K562 (cell line): ENCODE measurements at regions not wholly inside any gene's neighbourhood (a gene's known extent, or its start where the extent isn't known, plus 50 kb on each side); places are given as distances from the start of the nearest gene placed in this dataset.

ENCODE experiments used
- ATAC-seq: fragments of 200-7000 bp; cut with Tn5 transposase; 3 replicates; pipeline ENCODE4 v1.9.1; 2020; ENCODE audit warnings: moderate library complexity
- BruUV-seq: library from RNA; stranded (reverse); fragments of 400-500 nt; replicated peaks from 2 replicates; lab custom pipeline; 2021; lab: Mats Ljungman, UMichigan
- CTCF ChIA-PET: fragments of 300-600 bp; formaldehyde crosslinking; extraction: SDS; loops from one replicate; lab custom pipeline; 2021; ENCODE audit warnings: low intra/inter-chr PET ratio; lab: Yijun Ruan, JAX
- POLR2A ChIA-PET: fragments of 300-600, 350-650 bp; sonication (Branson Sonifier 250); formaldehyde crosslinking; extraction: SDS; loops from one replicate; lab custom pipeline; 2021; ENCODE audit warnings: antibody characterized with exemption, inconsistent platforms; lab: Yijun Ruan, JAX
- DNase-seq, 4 experiments: peaks; one replicate each; pipeline versions ENCODE4 v3.0.0 to v3.0.0-alpha.2; 2011 to 2018; ENCODE audit warnings: low spot score in 3 of 4, mixed read lengths in 3 of 4; ENCODE audit errors: extremely low read depth in 1 of 4
- FAIRE-seq: peaks from 2 replicates; lab custom pipeline; 2011; peaks lifted over from hg19 to GRCh38; lab: Jason Lieb, UNC
- H2AFZ ChIP-seq: 2 replicates; pipeline ENCODE4 v1.6.0; 2011; ENCODE audit warnings: low read depth, low read length, control low read depth, inconsistent platforms
- H3K27ac ChIP-seq: fragments of 200-600 bp; 3 replicates; pipeline ENCODE4 v1.8.0; 2011; ENCODE audit warnings: low read depth, mild to moderate bottlenecking, control low read depth, inconsistent platforms, low read length, moderate library complexity, mixed read lengths; ENCODE audit errors: extremely low read depth
- H3K27me3 ChIP-seq, 2 experiments: fragments of 300-600 bp in 1 of 2; 2 replicates in 1 of 2; 3 replicates in 1 of 2; pipeline versions ENCODE4 v1.6.0 to v1.8.0; 2011; ENCODE audit warnings: inconsistent platforms in 2 of 2, low read length in 2 of 2, mild to moderate bottlenecking in 1 of 2, mixed read lengths in 1 of 2, moderate library complexity in 1 of 2; ENCODE audit not compliant: control insufficient read depth in 2 of 2, insufficient read depth in 2 of 2
- H3K36me3 ChIP-seq: fragments of 300-600 bp; 3 replicates; pipeline ENCODE4 v1.8.0; 2011; ENCODE audit warnings: mild to moderate bottlenecking, low read length, inconsistent platforms; ENCODE audit not compliant: control insufficient read depth, insufficient read depth
- H3K4me1 ChIP-seq, 2 experiments: fragments of 200-600 bp in 1 of 2; replicated peaks in 1 of 2; 2 replicates in 1 of 2; 3 replicates in 1 of 2; pipeline versions ENCODE4 v1.5.1 to v1.8.0; 2011; ENCODE audit warnings: inconsistent platforms in 2 of 2, low read length in 2 of 2, mild to moderate bottlenecking in 1 of 2, mixed read lengths in 1 of 2, moderate library complexity in 1 of 2; ENCODE audit not compliant: control insufficient read depth in 2 of 2, insufficient read depth in 2 of 2
- H3K4me2 ChIP-seq: 2 replicates; pipeline ENCODE4 v1.6.1; 2011; ENCODE audit warnings: low read length, control low read depth, inconsistent platforms, mixed read lengths; ENCODE audit not compliant: insufficient read depth
- H3K4me3 ChIP-seq: fragments of 200-600 bp; sonication (generic), shearing (Covaris generic); 2 replicates; pipeline ENCODE4 v1.5.1; 2016; ENCODE audit warnings: control low read depth, inconsistent platforms
- H3K79me2 ChIP-seq: fragments of 200-600 bp; 3 replicates; pipeline ENCODE4 v1.8.0; 2011; ENCODE audit warnings: low read length, inconsistent platforms; ENCODE audit not compliant: control insufficient read depth, insufficient read depth
- H3K9ac ChIP-seq, 2 experiments: 2 replicates each; pipeline versions ENCODE4 v1.6.0 to v1.6.1; 2011; ENCODE audit warnings: low read depth in 2 of 2, low read length in 2 of 2, control low read depth in 1 of 2, inconsistent platforms in 1 of 2, mild to moderate bottlenecking in 1 of 2, mixed read lengths in 1 of 2; ENCODE audit not compliant: insufficient read depth in 1 of 2
- H3K9me1 ChIP-seq: one replicate; pipeline ENCODE4 v1.6.0; 2011; ENCODE audit warnings: inconsistent platforms, mild to moderate bottlenecking, low read length, moderate library complexity; ENCODE audit not compliant: control insufficient read depth, insufficient read depth
- H3K9me3 ChIP-seq: replicated peaks from 2 replicates; pipeline ENCODE4 v1.5.1; 2011; ENCODE audit warnings: low read depth, low read length, inconsistent platforms; ENCODE audit not compliant: control insufficient read depth, insufficient read depth
- H4K20me1 ChIP-seq: replicated peaks from 2 replicates; pipeline ENCODE4 v1.6.1; 2011; ENCODE audit warnings: low read length, inconsistent platforms, mixed read lengths; ENCODE audit not compliant: control insufficient read depth, insufficient read depth
- ARHGAP35 ChIP-seq: fragments of 450-650 bp; IDR thresholded peaks from 2 replicates; pipeline ENCODE4 v1.6.1; 2018; ENCODE audit not compliant: partially characterized antibody
- CBX2 ChIP-seq: fragments of 200-600 bp; sonication (generic); IDR thresholded peaks from one replicate; pipeline ENCODE4 v1.6.1; 2012; ENCODE audit warnings: mild to moderate bottlenecking, low read length, inconsistent platforms; ENCODE audit not compliant: insufficient read depth, poor library complexity, severe bottlenecking
- GATAD2B ChIP-seq: fragments of 450-650 bp; IDR thresholded peaks from 2 replicates; pipeline ENCODE4 v1.6.1; 2017; ENCODE audit warnings: mild to moderate bottlenecking, borderline replicate concordance
- GTF2F1 ChIP-seq: IDR thresholded peaks from 2 replicates; pipeline ENCODE4 v1.6.1; 2011; ENCODE audit warnings: low read depth, low read length, improper control_type of control experiment
- JUN ChIP-seq, 2 experiments: sonication (generic) in 1 of 2; formaldehyde crosslinking in 1 of 2; IDR thresholded peaks; 2 replicates each; pipeline versions ENCODE4 v1.6.1 to v1.8.0; 2012 to 2022; ENCODE audit warnings: borderline replicate concordance in 2 of 2, mild to moderate bottlenecking in 2 of 2, improper control_type of control experiment in 1 of 2, low read depth in 1 of 2, low read length in 1 of 2, missing genetic modification reagents in 1 of 2
- MXI1 ChIP-seq: IDR thresholded peaks from 2 replicates; pipeline ENCODE4 v1.6.1; 2011; ENCODE audit warnings: low read depth, mild to moderate bottlenecking, improper control_type of control experiment, low read length
- NCOA2 ChIP-seq, 2 experiments: fragments of 450-650 bp; IDR thresholded peaks; 2 replicates each; pipeline ENCODE4 v1.6.1; 2018; ENCODE audit warnings: mild to moderate bottlenecking in 2 of 2, moderate library complexity in 1 of 2; ENCODE audit not compliant: partially characterized antibody in 2 of 2
- NELFE ChIP-seq: IDR thresholded peaks from 2 replicates; pipeline ENCODE4 v1.6.1; 2011; ENCODE audit warnings: mild to moderate bottlenecking; ENCODE audit not compliant: insufficient read depth, insufficient read length
- NFE2L1 ChIP-seq: fragments of 450-650 bp; IDR thresholded peaks from 2 replicates; pipeline ENCODE4 v1.6.1; 2016; ENCODE audit warnings: missing genetic modification characterization, low read depth, mild to moderate bottlenecking, missing compliant biosample characterization, moderate library complexity, borderline replicate concordance
- NUFIP1 ChIP-seq: fragments of 450-650 bp; IDR thresholded peaks from 2 replicates; pipeline ENCODE4 v1.6.1; 2018; ENCODE audit not compliant: partially characterized antibody
- POLR3G ChIP-seq: IDR thresholded peaks from 2 replicates; pipeline ENCODE4 v1.6.1; 2011; ENCODE audit not compliant: insufficient read length, insufficient replicate concordance; ENCODE audit errors: extremely low read depth
- SAFB ChIP-seq: fragments of 200-400 bp; formaldehyde crosslinking; IDR thresholded peaks from 2 replicates; pipeline ENCODE4 v1.6.1; 2017; ENCODE audit warnings: low read depth, low read length, borderline replicate concordance
- SMAD4 ChIP-seq: fragments of 250-450 bp; sonication (Bioruptor Pico); conservative IDR thresholded peaks from 2 replicates; pipeline ENCODE4 v1.8.0; 2021; ENCODE audit warnings: inconsistent platforms, mild to moderate bottlenecking, moderate library complexity
- TRIM24 ChIP-seq, 2 experiments: fragments of 450-650 bp; IDR thresholded peaks; 2 replicates each; pipeline ENCODE4 v1.6.1; 2016
- ZNF354B ChIP-seq: fragments of 250-450 bp; sonication (Bioruptor Pico); IDR thresholded peaks from 2 replicates; pipeline ENCODE4 v1.4.0; 2020
- ZNF644 ChIP-seq: fragments of 200-800 bp; sonication (Bioruptor generic); IDR thresholded peaks from 2 replicates; pipeline ENCODE4 v1.6.1; 2016; ENCODE audit warnings: low read depth, missing genetic modification characterization, missing compliant biosample characterization
- whole genome bisulfite sequencing: fragments of 100-300 bp; shearing (Covaris generic); methylation state at CpG from one replicate; pipeline ENCODE4 v1.1.6; 2016; ENCODE audit warnings: low coverage, mixed read lengths; ENCODE audit not compliant: insufficient coverage; ENCODE audit errors: missing lambda C conversion rate; 5-methylcytosine and 5-hydroxymethylcytosine counted together
- in situ Hi-C: fragments of 300-500 bp; cut with MboI; formaldehyde crosslinking; loops from 4 replicates; pipeline ENCODE4 v1.15.0; 2018; ENCODE audit warnings: inconsistent platforms, mixed read lengths
- intact Hi-C: fragments of 100-400 bp; cut with micrococcal nuclease; formaldehyde crosslinking; loops from 2 replicates; pipeline ENCODE4 v1.14.2; 2022
- TF ChIP-seq, protein P1 (sequence below): sonication (generic); formaldehyde crosslinking; IDR thresholded peaks from 2 replicates; pipeline ENCODE4 v1.8.0; 2022; ENCODE audit warnings: mild to moderate bottlenecking, missing genetic modification reagents
- TF ChIP-seq, protein P2 (sequence below): fragments of 450-650 bp; conservative IDR thresholded peaks from 2 replicates; pipeline ENCODE4 v1.6.1; 2016; ENCODE audit warnings: missing genetic modification characterization, low read depth, mild to moderate bottlenecking, missing compliant biosample characterization, moderate library complexity

DNA sequence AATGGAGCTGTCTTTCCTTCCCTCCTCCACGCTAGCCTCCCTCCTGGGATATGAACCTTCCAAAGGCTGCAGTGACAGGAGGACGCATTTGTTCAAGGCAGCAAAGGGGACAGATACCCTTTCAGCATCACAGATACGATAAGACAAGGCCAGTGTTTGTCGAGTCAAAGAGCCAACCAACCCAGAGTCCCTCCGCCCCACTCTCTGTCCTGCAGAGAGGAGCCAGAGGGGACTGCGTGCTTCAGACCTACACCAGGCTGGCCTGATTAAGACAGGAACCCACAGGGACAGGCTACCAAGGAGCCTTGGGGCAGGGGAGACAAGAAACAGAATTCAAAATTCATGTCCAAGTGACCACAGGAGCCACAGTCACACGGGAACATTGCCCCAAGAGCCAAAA is 72.6 kb upstream of the CDH5 start (continued):
- TF ChIP-seq, protein P1, sequence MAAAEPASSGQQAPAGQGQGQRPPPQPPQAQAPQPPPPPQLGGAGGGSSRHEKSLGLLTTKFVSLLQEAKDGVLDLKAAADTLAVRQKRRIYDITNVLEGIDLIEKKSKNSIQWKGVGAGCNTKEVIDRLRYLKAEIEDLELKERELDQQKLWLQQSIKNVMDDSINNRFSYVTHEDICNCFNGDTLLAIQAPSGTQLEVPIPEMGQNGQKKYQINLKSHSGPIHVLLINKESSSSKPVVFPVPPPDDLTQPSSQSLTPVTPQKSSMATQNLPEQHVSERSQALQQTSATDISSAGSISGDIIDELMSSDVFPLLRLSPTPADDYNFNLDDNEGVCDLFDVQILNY (CRISPR knock-in tag), result no peak

DNA sequence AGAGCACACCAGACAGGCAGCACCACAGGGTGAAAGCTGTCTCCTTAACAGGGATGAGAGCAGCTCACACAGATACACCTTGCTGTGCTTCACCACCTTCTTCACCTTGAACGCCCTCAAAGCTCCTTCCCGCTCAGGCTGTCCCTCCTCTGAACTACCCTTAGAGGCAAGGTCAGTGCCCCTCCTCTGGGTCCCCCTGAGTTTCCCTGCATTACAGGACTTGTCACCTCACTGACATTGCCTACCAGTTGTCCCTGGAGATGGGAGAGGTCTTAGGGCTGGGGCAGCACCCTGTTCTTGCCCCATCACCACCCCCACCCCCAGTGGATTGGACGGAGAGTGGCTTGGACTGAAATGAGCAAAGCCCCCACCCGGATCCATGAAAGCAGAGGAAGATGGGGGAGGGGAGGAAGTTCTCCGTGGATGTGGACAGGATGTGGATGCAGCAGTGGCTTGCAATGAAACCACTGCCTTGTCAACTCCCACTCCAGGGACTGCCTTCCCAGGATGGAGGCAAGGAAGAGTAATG is 73.2 kb upstream of the CDH5 start:
- POLR2A ChIA-PET, result interaction anchor here (0.8 to 1.1 kb wide), 2 partner anchors 15 to 684 kb away, joined by 3 read pairs; no protein-coding TSS in a partner anchor
- intact Hi-C loops, result no loop called here
- no peak for FAIRE-seq

More for the DNA sequence above, 73.2 kb upstream of the CDH5 start:
- no peak overlapping the region for H3K4me3 ChIP-seq
- H3K79me2 ChIP-seq, result no peaks in the 10 kb centered on the region
- TF ChIP-seq NUFIP1, result no peak
- TF ChIP-seq TRIM24 (IDR thresholded peaks at IDR 0.05), result no peak
- TF ChIP-seq ZNF644, result no peak
- no peak for TF ChIP-seq GATAD2B
- no peak for TF ChIP-seq ARHGAP35
- no peak for TF ChIP-seq NFE2L1 (tag)
- TF ChIP-seq CBX2, result no peak
- TF ChIP-seq JUN (IDR thresholded peaks at IDR 0.05; ENCODE audit: borderline replicate concordance, low read depth, low read length), result no peak
- TF ChIP-seq JUN (CRISPR knock-in tag; IDR thresholded peaks at IDR 0.05; ENCODE audit: borderline replicate concordance), result no peak
- TF ChIP-seq NELFE, result no peak
- TF ChIP-seq POLR3G, result no peak
- TF ChIP-seq, protein P2, sequence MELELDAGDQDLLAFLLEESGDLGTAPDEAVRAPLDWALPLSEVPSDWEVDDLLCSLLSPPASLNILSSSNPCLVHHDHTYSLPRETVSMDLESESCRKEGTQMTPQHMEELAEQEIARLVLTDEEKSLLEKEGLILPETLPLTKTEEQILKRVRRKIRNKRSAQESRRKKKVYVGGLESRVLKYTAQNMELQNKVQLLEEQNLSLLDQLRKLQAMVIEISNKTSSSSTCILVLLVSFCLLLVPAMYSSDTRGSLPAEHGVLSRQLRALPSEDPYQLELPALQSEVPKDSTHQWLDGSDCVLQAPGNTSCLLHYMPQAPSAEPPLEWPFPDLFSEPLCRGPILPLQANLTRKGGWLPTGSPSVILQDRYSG (tag), result no peak
- no peak for TF ChIP-seq ZNF354B (CRISPR knock-in tag)
- TF ChIP-seq NCOA2 (IDR thresholded peaks at IDR 0.05; ENCODE audit: partially characterized antibody in 2 of 2), result no peak
- TF ChIP-seq MXI1, result no peak
- no peak for TF ChIP-seq GTF2F1
- no peak for TF ChIP-seq SMAD4
- no peak for TF ChIP-seq SAFB
- no peak overlapping the region for H3K27ac ChIP-seq
- H3K9me3 ChIP-seq, result no peaks in the 10 kb centered on the region
- peaks cover 0 to 4% of the 10 kb centered on the region in 2 experiments; a peak in 1 of 5 replicates for H3K27me3 ChIP-seq
- H3K4me1 ChIP-seq, result no peaks in the 10 kb centered on the region
- no peak for DNase-seq
- no peaks in the 10 kb centered on the region for H4K20me1 ChIP-seq
- in situ Hi-C loops, result no loop called here
- H3K9me1 ChIP-seq, result no peaks in the 10 kb centered on the region
- BruUV-seq, result no TSS peak
- ATAC-seq, result no peak
- H3K9ac ChIP-seq, result no peak overlapping the region
- no peaks in the 10 kb centered on the region for H3K36me3 ChIP-seq
- no peak overlapping the region for H2AFZ ChIP-seq
- H3K4me2 ChIP-seq, result no peak overlapping the region
- 3% methylated on average over 5 of the region's 5 CpGs for WGBS
- CTCF ChIA-PET, result no interaction called here
